ENCODE measurements at regions not wholly inside any gene's neighbourhood (a gene's known extent, or its start where the extent isn't known, plus 50 kb on each side); places are given as distances from the start of the nearest gene placed in this dataset.

DNA sequence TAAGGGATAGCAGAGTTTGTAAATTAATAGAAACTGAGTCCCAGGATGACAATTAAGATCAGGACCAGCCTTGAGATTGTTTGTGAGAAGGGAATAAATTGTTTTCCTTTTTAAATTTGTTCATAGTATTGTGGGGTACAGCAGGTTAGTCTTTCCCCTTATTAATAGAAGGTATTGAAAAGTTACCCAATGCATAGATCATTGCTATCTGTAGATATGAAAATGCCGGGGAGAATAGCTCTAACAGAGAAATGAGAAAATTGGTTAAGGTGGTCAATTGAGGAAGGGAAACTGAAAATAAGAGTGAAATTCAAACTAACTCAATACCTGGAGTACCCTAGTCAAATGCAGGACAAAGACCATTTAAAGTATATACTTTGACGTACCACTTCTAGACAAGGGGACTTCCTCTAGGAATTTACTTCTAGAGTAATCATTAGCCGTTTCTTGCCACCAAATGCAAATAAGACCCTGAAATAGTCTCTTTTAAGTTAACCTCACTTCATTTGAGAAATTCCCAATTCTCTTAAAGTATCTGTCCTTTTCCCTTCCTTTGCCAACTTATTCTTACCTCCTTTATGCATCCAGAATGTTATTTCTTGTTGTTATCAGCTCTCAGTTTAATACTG, 1224.4 kb upstream of the LRRTM1 start:
- TF ChIP-seq EZH2phosphoT487 (IDR thresholded peaks at IDR 0.05; ENCODE audit: insufficient read depth, low read depth) (no peak), EZH2 (IDR thresholded peaks at IDR 0.05; ENCODE audit: insufficient read depth, poor library complexity, severe bottlenecking) (no peak)

Measured in GM23248 (cell line).